ENCODE measurements at regions not wholly inside any gene's neighbourhood (a gene's known extent, or its start where the extent isn't known, plus 50 kb on each side); places are given as distances from the start of the nearest gene placed in this dataset.

DNA sequence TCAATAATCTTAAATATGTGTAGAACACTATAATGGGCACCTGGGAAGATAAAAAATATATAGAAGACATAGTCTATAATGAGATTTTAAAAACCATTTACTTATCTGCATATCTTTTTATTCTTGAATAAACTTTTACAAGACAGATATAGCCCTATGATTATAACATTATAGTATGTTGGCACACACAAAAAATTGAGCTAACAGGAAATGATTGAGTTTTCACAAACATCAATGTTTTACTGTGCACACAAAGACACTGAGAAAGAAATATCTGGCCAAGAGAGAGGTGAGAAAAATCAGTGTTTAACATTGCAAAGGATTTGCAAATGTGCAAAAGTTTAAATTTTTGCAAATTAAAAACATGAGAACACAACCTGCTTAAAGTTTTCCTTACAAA is 124.3 kb downstream of the BBS10 start:
- TF ChIP-seq YY1 (tag by site-specific recombination; IDR thresholded peaks at IDR 0.05) (no peak), ZFP41 (tag by site-specific recombination; IDR thresholded peaks at IDR 0.05; ENCODE audit: borderline replicate concordance) (no peak)
- TF ChIP-seq, protein P1, sequence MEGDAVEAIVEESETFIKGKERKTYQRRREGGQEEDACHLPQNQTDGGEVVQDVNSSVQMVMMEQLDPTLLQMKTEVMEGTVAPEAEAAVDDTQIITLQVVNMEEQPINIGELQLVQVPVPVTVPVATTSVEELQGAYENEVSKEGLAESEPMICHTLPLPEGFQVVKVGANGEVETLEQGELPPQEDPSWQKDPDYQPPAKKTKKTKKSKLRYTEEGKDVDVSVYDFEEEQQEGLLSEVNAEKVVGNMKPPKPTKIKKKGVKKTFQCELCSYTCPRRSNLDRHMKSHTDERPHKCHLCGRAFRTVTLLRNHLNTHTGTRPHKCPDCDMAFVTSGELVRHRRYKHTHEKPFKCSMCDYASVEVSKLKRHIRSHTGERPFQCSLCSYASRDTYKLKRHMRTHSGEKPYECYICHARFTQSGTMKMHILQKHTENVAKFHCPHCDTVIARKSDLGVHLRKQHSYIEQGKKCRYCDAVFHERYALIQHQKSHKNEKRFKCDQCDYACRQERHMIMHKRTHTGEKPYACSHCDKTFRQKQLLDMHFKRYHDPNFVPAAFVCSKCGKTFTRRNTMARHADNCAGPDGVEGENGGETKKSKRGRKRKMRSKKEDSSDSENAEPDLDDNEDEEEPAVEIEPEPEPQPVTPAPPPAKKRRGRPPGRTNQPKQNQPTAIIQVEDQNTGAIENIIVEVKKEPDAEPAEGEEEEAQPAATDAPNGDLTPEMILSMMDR (tag by site-specific recombination; IDR thresholded peaks at IDR 0.05): no peak
- TF ChIP-seq, protein P2, sequence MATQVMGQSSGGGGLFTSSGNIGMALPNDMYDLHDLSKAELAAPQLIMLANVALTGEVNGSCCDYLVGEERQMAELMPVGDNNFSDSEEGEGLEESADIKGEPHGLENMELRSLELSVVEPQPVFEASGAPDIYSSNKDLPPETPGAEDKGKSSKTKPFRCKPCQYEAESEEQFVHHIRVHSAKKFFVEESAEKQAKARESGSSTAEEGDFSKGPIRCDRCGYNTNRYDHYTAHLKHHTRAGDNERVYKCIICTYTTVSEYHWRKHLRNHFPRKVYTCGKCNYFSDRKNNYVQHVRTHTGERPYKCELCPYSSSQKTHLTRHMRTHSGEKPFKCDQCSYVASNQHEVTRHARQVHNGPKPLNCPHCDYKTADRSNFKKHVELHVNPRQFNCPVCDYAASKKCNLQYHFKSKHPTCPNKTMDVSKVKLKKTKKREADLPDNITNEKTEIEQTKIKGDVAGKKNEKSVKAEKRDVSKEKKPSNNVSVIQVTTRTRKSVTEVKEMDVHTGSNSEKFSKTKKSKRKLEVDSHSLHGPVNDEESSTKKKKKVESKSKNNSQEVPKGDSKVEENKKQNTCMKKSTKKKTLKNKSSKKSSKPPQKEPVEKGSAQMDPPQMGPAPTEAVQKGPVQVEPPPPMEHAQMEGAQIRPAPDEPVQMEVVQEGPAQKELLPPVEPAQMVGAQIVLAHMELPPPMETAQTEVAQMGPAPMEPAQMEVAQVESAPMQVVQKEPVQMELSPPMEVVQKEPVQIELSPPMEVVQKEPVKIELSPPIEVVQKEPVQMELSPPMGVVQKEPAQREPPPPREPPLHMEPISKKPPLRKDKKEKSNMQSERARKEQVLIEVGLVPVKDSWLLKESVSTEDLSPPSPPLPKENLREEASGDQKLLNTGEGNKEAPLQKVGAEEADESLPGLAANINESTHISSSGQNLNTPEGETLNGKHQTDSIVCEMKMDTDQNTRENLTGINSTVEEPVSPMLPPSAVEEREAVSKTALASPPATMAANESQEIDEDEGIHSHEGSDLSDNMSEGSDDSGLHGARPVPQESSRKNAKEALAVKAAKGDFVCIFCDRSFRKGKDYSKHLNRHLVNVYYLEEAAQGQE (tag by site-specific recombination; IDR thresholded peaks at IDR 0.05): no peak

All from HEK293 (cell line).